ENCODE measurements at regions not wholly inside any gene's neighbourhood (a gene's known extent, or its start where the extent isn't known, plus 50 kb on each side); places are given as distances from the start of the nearest gene placed in this dataset.

- TF ChIP-seq POLR2A (IDR thresholded peaks at IDR 0.05) = no peak
- TF ChIP-seq CTCF (IDR thresholded peaks at IDR 0.05) = no peak
- TF ChIP-seq EP300 (IDR thresholded peaks at IDR 0.05) = no peak
These were observed 275.5 kb upstream of the ROPN1 start for GRCh38 chr3:124267406-124267805.
